ENCODE measurements at regions not wholly inside any gene's neighbourhood (a gene's known extent, or its start where the extent isn't known, plus 50 kb on each side); places are given as distances from the start of the nearest gene placed in this dataset.

DNA sequence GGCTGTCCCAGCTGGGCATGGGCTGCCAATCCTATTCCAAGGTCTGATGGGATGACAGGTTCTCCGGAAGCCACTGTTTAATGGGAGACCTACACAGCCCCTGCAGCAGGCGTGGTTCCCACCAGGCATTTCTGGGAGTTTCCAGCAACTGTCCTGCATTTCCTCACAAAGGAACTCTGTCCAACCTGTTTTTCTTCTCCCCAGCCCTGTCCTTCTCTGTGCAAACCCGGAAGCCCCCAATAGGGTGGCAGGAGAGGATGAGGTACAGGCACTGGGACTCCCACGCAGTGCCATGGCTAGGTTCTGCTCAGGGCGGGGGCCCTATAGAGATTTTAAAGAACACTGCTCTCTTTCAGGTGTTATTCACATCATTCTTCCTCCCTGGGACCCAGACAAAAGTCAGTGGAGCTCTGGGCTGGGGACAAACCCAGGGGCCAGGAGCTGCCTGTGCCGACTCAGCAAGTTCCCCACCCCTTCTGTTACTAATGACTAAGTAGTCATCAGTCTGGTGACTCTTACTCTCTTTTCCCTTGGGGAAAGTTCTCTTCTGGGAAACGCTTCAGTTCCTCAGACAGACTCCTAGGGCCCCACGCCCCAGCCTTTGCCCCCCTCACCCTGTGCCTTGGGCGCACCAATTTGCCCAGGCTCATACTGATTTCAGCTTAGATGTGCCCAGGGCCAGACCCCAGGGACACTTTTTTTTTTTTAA lies 97.7 kb downstream of the CD47 start:
- no peak for DNase-seq

- no peak for DNase-seq
Measured at GRCh38 chr3:107990926-107991325, 99.9 kb downstream of the CD47 start.

- DNase-seq: no peak
Measured at GRCh38 chr3:107990433-107990832, 100.4 kb downstream of the CD47 start.

GRCh38 chr3:107989661-107990060 lies 101.2 kb downstream of the CD47 start:
- DNase-seq: no peak

GRCh38 chr3:107988460-107989175 lies 102.2 kb downstream of the CD47 start:
- peak; percentile 57 for DNase-seq

DNA sequence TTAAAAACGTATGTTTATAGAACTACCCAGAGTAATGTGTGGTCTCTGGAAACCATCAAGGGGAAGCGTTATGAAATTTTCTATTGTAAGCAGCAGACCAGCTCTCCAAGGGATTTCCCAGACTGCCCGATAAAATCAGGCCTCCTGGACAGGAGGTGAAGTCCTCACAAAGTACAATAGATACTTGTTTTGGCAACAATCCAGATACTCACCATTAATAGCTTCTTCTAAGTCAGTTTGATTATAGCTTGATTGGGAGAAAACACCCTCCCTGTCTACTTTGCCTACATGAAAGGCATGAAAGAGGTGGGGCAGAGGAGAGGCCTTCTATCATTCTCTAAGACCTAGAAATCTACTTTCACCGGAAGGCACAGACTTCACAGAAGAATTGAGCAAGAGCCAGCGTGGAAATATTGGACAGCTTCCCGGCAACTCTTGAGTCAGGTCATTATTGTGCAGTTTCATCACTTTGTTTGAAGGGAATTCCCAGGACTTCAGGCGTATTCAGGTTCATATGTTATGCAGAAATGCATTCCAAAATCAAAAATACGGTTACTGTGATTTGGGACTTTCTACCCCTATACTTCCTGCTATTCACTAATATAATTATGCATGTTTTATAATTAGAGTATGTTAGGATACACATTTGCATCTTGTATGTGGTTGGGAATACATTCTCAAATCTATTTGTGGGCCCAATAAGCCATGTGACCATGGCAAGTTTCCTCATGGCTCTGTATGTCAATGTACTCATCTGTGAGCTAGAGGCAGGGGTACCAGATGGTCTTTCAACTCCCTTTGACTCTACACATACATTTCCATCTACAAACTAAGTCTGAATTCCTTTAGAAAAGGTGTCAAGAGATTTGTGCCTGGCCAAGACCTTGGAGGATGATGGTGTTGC lies 103.5 kb downstream of the CD47 start:
- DNase-seq: peak; percentile 17

- DNase-seq: no peak
Measured at GRCh38 chr3:107986505-107986904, 104.3 kb downstream of the CD47 start.

- peak; percentile 80 for DNase-seq
Measured at GRCh38 chr3:107985496-107985895, 105.3 kb downstream of the CD47 start.

- DNase-seq: no peak
Measured at GRCh38 chr3:107983247-107983646, 107.6 kb downstream of the CD47 start.

- no peak for DNase-seq
Measured at GRCh38 chr3:107982165-107982564, 108.7 kb downstream of the CD47 start.

DNA sequence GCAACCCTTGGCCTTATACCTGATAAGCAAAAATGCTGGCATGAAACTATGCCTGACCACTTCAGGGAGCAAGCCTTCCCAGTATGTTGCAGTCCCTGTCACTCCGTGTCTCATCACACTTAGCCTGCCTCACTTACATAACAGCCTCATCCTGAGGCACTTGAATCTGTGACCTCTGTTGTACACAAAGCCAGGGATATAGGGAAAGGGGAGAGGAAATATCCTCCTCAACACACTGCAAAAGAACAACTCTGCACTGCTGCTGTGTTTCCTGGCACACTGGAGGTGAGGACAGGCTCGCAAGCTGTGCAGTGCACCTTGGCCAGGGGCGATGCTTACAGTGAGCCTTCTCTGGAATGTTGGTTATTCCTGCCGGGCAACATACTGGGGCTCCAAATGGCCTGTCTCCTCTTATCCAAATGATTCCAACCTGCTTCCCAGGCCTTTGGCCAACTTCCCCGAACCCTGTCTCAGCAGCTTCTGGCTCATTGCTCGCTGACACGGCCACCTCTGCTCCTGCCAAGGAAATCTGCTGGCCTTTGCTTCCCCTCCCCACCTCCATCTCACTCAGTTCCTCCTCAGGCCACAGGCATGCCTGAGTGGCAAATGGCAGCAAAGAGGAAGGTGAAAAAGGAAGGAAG lies 109.2 kb downstream of the CD47 start:
- no peak for DNase-seq

GRCh38 chr3:107979538-107979937 lies 111.3 kb downstream of the CD47 start:
- no peak for DNase-seq

DNA sequence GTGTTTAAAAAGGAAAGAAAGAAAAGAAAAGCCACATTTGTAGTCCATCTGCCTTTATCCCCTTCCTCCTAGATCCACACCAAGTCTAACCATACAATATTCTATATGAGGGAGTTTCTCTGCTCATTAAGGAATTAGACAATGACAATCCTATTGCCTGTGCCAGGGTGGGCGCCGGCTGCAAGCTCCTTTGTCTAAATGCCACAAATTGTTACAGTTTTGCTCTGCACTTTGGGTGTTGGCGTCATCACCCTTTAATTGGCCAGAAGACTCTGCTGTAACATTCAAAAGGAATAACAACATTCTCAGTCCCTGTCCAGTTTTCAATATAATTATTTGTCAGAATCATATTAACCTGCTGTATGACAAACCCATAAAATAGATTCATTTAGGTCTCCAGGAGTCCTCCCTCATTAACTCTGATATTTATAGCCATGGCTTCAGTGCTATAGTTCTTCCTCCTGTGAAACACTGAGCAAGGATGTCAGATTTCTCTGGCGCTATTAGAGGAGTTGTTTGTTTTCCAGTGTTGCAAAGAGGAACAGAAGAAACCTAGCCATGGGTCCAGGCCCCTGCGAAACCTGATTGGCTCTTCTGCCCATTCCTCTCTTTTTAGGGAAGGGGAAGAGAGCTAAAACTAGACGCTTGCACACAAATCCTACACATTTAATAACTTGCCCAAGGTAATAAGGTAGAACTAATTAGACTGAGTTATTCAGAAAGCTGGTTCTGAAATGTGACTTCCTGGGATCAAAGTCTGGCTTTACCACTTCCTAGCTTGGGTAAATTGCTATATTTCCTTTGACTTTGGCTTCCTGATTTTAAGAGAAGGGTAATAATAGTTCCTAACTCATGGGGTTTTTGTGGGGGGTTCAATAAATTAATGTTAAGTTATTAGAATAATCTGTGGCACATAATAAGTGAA lies 112.4 kb downstream of the CD47 start:
- no peak for DNase-seq

DNA sequence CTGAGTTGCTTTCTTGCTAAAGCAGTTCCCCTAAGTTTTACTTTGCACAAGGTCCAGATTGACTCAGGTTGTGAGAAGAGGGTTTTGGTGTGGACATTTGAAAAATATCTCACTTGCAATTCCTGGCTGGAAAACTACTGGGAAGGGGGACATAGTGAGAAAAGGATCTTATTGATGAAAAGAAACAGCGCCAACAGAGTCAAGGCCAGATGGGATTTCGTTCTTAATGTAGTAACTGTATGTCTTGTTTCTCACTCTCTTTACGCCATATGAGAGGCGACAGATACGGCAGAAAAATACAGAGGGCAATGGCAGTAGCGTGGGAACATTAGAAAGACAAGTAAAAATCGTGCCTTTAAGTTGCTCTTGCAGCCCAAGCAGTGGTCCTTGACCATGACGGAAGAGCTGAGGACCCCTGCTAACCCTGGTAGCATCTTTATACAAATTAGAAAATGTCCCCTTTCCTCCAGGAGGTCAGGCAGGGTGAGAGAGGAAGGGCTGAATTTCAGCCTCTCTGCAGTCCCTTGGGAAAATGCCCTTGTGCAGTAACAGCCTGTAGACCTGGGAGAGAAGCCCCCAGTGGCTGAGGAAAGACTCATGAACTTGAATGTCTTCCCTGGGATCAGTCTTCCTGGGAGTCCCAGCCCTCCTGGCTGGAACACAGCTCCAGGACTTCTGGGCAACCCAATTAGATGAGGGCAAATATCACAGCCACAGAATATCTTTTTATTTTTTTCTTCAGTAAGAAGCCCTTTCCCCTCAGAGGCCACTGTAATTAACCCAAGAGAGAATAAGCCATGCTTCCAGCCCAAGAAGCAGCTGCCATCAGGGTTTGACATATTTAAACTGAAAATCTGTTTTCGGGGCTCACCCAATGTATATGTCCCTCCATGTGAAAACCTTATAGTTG lies 113.4 kb downstream of the CD47 start:
- DNase-seq: no peak

DNA sequence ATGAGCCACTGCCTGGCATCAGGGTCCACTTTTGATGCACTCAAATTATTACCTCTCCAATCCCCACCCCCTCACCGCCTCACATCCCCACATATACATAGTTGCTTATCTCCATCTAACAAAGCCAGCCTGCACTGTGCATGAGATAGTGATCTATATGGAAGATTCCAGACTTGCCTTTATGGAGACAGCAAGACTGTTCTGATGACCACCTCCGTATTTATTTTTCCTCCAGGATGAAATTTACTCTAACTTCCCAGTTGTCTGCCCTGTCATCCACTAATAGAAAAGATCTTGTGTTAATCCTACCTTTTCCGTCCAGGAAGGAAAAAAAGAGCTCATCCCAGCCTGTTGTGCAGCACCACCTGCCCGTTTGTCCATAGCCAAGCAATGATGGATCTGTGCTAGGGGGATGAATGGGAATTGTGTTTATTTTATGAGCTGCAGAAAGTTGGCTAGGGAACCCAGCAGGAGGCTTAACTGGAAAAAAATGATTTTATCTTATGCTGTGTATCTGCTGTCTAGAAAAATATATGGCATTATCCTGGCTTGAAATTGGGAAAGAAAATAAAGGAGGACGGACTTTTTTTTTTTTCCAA lies 114.5 kb downstream of the CD47 start:
- no peak for DNase-seq

DNA sequence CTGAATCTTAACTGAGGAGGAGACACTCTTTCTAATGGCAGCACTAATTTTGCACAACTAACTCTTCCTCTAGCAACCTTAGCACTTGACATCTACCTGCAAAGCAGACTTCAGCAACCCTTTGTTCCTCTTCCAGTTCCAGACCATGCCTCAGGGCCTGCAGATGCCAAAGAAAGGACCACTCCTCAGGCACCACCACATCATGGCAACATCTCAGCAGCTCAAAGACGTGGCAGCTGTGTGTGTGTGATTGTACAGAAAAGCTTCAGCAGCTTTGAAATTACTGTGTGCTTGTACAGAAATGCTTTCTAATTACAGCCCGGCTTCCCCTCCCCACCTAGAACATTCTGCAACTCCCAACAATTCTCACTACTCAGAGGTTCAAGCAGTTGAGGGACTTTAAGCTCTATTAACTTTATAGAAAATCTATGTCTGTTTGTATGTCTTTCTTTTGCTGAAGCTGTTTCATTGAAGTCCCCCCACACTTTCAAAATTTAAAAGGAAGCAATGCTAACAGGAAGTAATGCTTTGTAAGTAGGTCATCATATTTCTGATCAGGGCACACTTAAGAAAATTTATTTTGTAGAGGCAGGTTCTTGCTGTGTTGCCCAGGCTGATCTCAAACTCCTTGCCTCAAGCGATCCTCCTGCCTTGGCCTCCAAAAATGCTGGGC lies 115.2 kb downstream of the CD47 start:
- DNase-seq: no peak

DNA sequence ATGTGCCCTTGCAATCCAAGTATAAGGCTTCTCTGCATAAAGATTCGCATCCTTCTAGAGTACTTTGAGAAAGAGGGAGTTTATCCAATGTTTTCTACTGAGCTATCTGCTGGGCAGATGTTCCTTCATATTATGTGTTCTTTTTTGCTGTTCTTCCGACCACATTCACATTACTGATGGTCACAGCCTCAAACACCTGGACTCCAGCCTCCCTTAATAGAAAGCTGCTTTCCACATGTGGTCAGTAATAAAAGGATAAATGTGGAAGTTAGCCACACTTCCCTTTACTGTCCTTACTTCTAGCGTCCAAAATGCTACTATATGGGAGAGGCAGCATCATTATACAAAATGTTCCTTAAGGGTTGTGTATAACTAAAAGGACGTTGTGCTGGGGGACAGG lies 116.9 kb downstream of the CD47 start:
- no peak for DNase-seq

DNA sequence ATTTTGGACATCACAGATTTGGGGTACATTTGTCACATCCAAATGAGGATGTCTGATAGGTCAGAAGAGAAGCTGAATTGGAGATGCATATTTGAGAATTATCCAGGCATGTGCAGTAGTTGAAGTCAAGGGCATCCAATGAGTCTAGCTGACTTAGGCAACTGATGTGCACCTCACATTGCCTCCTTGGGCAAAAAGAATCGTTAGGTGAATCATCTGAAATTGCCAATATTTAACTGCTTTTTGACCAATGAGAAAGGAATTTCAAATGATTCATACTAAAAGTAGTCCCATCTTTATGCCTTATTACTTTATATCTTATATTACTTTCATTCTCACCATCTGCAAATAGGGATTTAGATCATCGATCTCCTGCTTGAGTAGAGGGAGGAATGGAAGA lies 117.7 kb downstream of the CD47 start:
- no peak for DNase-seq

GRCh38 chr3:107970993-107971580 lies 119.7 kb downstream of the CD47 start:
- DNase-seq: no peak
